ENCODE measurements at regions not wholly inside any gene's neighbourhood (a gene's known extent, or its start where the extent isn't known, plus 50 kb on each side); places are given as distances from the start of the nearest gene placed in this dataset.
A peak's percentile ranks its signal among the peaks of the same experiment; 100 is the strongest.
"Not testable (repeated sequence)": the region's sequence is repeated elsewhere in the genome, so short reads cannot be mapped to it uniquely, and the experiment has no call there.

DNA sequence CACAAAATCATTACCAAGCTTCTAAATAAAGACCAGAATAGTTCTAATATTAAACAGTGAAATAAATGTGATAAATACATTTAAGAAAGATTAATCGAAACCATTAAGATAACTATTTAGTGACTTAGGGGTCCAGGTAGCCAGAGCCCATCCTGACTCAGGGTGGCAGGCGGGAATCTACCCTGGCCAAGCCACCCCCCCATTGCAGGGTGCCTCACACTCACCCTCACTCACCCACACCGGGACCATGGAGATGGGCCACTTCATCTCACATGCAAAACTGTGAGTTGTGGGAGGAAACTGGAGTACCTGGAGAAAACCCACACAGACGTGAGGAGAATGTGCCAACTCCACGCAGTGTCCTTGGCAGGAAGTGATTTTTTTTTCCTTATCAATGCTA, 237.6 kb upstream of the HAND2 start:
- DNase-seq (ENCODE audit: low read depth in 2 of 2): no peak

- DNase-seq (ENCODE audit: low read depth in 2 of 2): no peak
Observed at GRCh38 chr4:173766171-173766600, 236.2 kb upstream of the HAND2 start.

DNA sequence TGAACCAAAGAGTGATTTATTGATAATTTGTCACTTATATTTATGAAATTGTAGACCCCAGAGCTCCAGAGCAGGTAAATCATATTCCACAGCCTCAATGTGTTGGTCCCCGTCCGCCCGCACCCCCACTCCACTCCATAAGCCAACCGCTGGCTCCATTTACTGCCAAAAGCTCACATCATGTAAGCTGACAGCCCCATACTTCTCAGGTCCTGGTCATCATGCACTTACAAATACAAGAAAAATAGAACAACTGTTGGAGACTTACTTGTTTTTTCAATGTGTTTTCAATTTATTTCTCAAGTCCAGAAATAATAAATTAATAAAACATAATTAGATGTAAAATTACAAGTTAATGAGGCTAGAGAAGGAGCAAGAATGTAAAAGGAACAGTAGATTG, 235.7 kb upstream of the HAND2 start:
- no peak for DNase-seq (ENCODE audit: low read depth in 2 of 2)

GRCh38 chr4:173763389-173763788, 233.4 kb upstream of the HAND2 start:
- DNase-seq (ENCODE audit: low read depth in 2 of 2): no peak

DNA sequence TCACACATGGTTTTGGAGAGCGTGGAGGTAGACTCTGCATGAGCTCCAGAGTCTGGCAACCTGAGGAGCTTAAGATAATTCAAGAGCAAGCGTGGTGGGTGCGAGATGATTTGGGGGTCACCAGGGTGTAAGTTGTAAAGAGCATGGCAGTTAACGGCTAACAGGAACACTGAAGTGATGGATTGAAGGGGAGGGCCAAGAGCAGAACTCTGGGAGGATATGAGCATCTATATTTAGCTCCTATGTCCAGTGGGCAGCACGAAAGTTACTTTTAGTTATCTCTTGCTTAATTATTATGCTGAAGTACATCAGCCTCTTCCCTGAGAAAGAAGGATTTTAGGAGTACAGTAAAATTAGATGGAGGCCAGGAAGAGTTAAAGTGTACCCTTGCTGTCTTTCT, 231.9 kb upstream of the HAND2 start:
- no peak for DNase-seq (ENCODE audit: low read depth in 2 of 2)

DNA sequence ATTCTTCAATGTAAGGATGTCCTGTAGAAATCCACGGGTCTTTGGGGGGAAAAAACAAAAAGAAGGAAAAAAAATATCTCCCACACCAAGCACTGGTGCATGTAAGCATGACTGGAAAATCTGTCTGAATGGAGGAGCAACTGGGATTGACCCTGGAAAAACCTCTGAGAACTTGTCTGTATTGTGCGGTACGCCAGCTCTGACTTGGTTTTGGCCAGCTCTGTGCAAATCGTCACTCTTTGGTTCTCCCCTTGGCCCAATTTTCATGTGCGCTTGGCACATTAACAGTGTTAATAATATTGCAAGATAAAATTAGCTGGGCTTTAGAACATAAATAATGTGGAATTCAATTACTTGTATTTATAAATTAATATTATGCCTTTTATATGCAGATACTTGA, 231.2 kb upstream of the HAND2 start:
- no peak for DNase-seq (ENCODE audit: low read depth in 2 of 2)

- no peak for DNase-seq (ENCODE audit: low read depth in 2 of 2)
Observed at GRCh38 chr4:173758132-173758531, 228.1 kb upstream of the HAND2 start.

- DNase-seq (ENCODE audit: low read depth in 2 of 2): no peak
Observed at GRCh38 chr4:173753408-173753807, 223.4 kb upstream of the HAND2 start.

GRCh38 chr4:173752610-173753230, 222.7 kb upstream of the HAND2 start:
- DNase-seq (ENCODE audit: low read depth in 2 of 2): peak; percentile 37 to 43

GRCh38 chr4:173748353-173748752, 218.3 kb upstream of the HAND2 start:
- no peak for DNase-seq (ENCODE audit: low read depth in 2 of 2)

GRCh38 chr4:173747537-173748257, 217.7 kb upstream of the HAND2 start:
- DNase-seq (ENCODE audit: low read depth in 2 of 2): no peak

DNA sequence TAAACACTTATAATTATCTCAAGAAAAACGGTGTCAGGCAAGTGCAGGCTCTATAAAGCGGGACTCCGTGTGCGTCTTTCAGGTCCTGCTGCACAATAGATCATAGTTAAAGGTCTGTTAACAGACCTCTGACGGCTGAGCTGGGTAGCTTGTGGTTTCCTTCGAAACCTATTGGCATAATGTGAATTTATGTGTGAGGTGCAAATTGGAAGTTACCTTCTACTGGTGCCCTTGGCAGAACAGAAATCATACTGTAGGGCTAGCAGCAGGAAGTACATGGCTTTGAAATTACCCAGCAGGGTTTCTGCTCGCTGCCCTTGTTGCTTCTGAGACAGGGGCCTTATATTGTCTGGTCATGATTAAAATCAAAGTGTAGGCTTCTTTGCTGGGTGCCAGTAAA, 216.4 kb upstream of the HAND2 start:
- DNase-seq (ENCODE audit: low read depth in 2 of 2): no peak

- DNase-seq (ENCODE audit: low read depth in 2 of 2): no peak
Observed at GRCh38 chr4:173745765-173746164, 215.7 kb upstream of the HAND2 start.

DNA sequence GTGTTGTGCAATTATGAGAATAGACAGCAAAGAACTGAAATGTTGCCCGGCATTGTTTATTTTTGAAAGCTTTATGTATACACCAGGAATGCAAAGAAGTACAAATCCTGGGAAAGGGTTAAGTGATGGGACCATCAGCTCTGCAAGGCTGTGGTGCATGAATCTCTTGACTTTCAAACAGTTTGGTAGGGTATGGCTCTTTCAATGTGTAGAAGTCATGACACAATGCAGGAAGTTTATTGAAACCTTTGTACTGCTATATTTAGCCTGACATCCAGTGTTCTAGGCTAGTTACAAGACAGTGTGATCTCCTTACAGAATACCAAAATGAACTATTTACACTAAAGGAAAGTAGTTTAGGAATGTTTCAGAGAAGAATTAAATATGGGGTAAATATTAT, 206.8 kb upstream of the HAND2 start:
- no peak for DNase-seq (ENCODE audit: low read depth in 2 of 2)

DNA sequence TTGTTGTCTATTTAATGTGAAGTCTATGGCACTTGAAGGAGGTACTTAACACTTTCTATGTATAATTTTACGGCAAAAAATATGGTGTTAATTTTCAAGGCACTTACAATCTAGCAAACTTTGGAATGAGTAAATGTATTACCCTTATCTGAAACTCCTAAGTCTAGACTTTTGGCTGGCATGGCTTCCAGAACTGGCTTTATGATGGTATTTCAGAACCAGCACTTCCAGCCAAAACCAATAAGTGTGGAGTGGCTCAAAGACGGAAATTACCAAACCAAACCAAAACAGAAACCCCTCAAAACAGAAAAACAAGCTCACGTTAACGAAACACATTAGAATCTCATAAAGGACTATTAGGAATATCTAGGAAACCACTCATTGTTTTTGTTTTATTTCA, 205.6 kb upstream of the HAND2 start:
- no peak for DNase-seq (ENCODE audit: low read depth in 2 of 2)

DNA sequence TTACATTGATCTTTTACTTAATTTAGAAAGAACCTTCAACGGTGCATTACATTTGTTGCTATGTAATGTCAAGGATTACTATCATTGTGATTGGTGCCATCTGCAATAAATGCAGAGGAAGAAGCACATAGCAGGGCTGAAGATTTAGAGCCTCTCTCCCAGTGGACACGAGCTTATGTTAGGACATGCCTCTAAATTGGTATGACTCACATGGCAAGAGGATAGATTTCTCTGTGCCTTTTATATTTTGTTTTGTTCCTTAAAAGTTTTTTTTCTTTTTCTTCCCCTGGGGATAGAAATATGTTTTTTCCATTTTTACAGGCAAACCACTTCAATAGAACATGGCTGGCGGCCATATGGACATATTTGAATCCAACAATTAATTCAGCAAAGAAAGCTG, 205.0 kb upstream of the HAND2 start:
- no peak for DNase-seq (ENCODE audit: low read depth in 2 of 2)

DNA sequence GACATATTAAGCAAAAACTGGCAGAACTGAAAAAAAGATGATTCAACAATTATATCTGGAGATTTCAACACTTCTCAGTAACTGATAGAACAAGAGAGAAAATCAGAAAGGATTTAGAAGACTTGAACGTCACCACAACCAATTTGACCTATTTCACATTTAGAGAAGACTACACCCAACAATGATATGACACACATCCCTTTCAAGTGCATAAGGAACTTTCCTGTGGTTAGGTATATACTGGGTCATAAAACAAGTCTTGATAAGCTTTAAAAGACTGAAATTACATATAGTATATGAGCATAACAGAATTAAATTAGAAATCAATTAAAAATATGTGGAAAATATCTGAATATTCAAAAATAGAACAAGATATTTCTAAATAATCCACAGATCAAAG, 201.2 kb upstream of the HAND2 start:
- no peak for DNase-seq (ENCODE audit: low read depth in 2 of 2)

DNA sequence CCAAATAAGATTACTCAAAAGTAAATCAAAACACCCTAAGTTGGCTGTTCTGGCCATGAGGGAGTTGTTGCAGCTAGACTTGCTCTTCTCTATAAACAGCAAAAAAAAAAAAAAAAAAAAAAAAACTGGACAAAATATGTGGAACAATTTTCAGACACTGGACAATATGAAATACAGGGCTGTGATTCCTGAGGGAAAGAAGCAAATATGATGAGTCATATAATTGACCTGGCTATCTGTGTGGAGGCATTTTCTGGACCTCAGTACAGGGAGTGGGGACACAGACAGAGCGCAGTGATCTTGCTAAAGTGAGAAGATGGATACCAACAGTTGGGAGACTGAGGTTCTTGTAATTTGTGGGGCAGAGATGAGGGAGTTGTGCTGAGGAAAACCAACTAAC, 192.0 kb upstream of the HAND2 start:
- no peak for DNase-seq (ENCODE audit: low read depth in 2 of 2)

GRCh38 chr4:173718504-173718903, 188.5 kb upstream of the HAND2 start:
- not testable (repeated sequence) for DNase-seq (ENCODE audit: low read depth in 2 of 2)

- DNase-seq (ENCODE audit: low read depth in 2 of 2): no peak
Observed at GRCh38 chr4:173717581-173717980, 187.6 kb upstream of the HAND2 start.

- DNase-seq (ENCODE audit: low read depth in 2 of 2): no peak
Observed at GRCh38 chr4:173714456-173714855, 184.4 kb upstream of the HAND2 start.

DNA sequence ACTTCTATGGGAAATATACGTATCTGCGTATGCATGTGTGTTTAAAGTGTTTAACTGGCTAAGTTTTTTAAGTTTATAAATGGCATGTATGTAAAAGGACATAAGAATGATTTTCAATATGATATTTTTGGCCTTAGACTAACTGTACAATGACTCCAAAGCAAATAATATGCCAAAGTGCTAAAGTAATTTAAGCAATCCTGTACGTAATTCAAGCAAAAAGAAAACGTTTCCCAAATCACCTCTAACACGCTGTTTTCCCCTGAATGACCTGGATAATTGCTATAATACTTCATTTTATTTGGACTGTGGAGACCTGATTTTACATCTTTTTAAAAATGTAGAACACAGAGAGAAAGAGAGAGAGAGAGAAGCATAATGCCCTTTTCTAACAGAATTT, 183.0 kb upstream of the HAND2 start:
- DNase-seq (ENCODE audit: low read depth in 2 of 2): no peak

DNA sequence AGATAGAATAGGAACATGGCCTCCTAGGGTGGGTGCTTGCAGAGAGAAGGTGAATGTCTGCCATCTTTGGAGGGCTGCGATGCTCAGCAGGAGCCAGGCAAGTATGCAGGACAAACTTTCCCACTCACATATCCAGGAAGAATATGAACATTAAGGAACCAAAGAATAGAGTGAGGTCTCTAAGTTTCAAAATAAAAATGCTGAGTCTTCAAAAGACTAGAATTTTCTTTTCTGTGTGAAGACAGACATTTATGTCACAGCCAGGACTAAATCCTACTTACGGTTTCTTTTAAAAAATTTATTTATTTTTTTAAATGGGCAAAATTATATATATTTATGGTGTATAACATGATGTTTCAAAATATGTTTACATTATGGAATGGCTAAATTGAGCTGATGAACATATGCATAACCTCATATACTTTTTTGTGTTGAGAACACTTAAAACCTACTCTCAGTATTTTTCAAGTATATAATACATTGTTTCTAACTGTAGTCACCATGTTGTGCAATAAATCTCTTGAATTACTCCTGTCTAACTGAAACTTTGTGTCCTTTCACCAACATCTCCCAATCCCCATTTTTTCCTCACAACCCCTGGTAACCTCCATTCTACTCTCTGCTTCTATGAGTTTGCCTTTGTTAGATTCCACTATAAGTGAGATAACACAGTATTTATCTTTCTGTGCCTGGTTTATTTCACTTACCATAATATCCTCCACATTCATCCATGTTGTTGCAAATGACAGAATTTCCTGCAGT, 177.8 kb upstream of the HAND2 start:
- no peak for DNase-seq (ENCODE audit: low read depth in 2 of 2)
